ENCODE measurements at regions not wholly inside any gene's neighbourhood (a gene's known extent, or its start where the extent isn't known, plus 50 kb on each side); places are given as distances from the start of the nearest gene placed in this dataset.

- no peak overlapping the region for H3K27ac ChIP-seq (ENCODE audit: low read length)
- H3K27me3 ChIP-seq (ENCODE audit: control insufficient read depth, insufficient read depth, low read length): no peaks in the 10 kb centered on the region
- H3K4me3 ChIP-seq (ENCODE audit: low read depth in 2 of 2, low read length in 2 of 2): no peak overlapping the region
- no TSS peak for BruUV-seq (replicated peaks)
- ChIA-PET CTCF (no interaction called here), POLR2A (no interaction called here)
- TF ChIP-seq, protein P1, sequence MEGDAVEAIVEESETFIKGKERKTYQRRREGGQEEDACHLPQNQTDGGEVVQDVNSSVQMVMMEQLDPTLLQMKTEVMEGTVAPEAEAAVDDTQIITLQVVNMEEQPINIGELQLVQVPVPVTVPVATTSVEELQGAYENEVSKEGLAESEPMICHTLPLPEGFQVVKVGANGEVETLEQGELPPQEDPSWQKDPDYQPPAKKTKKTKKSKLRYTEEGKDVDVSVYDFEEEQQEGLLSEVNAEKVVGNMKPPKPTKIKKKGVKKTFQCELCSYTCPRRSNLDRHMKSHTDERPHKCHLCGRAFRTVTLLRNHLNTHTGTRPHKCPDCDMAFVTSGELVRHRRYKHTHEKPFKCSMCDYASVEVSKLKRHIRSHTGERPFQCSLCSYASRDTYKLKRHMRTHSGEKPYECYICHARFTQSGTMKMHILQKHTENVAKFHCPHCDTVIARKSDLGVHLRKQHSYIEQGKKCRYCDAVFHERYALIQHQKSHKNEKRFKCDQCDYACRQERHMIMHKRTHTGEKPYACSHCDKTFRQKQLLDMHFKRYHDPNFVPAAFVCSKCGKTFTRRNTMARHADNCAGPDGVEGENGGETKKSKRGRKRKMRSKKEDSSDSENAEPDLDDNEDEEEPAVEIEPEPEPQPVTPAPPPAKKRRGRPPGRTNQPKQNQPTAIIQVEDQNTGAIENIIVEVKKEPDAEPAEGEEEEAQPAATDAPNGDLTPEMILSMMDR (IDR thresholded peaks at IDR 0.05): no peak
- TF ChIP-seq TCF7L2 (IDR thresholded peaks at IDR 0.05; ENCODE audit: low read depth, low read length) (no peak), REST (IDR thresholded peaks at IDR 0.05; ENCODE audit: insufficient read depth in 1 of 2, low read depth in 2 of 2, low read length in 1 of 2) (no peak), SIN3A (IDR thresholded peaks at IDR 0.05; ENCODE audit: borderline replicate concordance, insufficient read depth, low read depth, low read length) (no peak)
- H3K9me3 ChIP-seq (ENCODE audit: control insufficient read depth, insufficient read depth, low read depth, low read length): peaks cover 13% of the 10 kb centered on the region; the same call in 1 of the 2 replicates
- ATAC-seq (no peak), DNase-seq (ENCODE audit: low read depth, low spot score) (no peak)
- H3K4me1 ChIP-seq (ENCODE audit: control insufficient read depth, insufficient read depth, low read length): peaks cover 9% of the 10 kb centered on the region; the same call in 1 of the 2 replicates
- intact Hi-C loops (cut with micrococcal nuclease; ENCODE audit: unreplicated experiment): no loop called here
- in situ Hi-C loops (cut with HindIII; ENCODE audit: low pct_unique_long_range_greater_than_20kb, low sequenced_read_pairs): no loop called here
- H3K36me3 ChIP-seq (ENCODE audit: control insufficient read depth, insufficient read depth, low read length): no peaks in the 10 kb centered on the region
These were observed 353.9 kb upstream of the PKN2 start for GRCh38 chr1:88330201-88330600.

DNA sequence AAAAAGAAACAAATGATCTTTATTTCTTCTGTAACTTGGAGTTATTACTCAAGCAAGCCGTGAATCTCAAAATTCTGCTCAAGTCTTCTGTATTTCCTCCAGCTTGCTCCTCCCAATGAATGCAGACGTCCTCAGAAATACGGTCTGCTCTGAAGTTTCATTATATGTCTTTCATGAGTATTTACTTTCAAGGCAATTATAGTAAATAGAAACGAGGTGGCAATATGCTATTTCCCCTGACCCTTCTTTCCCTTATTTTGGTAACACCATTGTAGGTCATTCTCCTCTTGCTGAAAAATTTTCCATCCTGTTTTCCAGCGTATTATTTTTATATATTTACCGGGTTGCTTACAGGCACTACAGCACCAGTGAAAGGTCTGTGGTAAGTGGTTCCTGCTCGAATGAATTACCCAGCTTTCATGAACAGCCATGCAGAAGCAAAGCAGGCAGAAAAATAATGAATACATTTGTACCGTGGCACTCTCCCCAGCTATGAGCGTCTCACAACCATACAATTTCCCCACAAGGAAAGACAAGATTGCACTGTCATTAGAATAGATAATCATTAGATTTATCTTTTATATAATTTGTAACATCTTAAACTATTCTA lies 350.9 kb upstream of the PKN2 start:
- intact Hi-C loops (cut with micrococcal nuclease; ENCODE audit: unreplicated experiment): no loop called here
- no TSS peak for BruUV-seq (replicated peaks)
- ChIA-PET POLR2A (no interaction called here), CTCF (no interaction called here)
- H3K27ac ChIP-seq (ENCODE audit: low read length): no peak overlapping the region
- H3K27me3 ChIP-seq (ENCODE audit: control insufficient read depth, insufficient read depth, low read length): no peaks in the 10 kb centered on the region
- no peak overlapping the region for H3K4me3 ChIP-seq (ENCODE audit: low read depth in 2 of 2, low read length in 2 of 2)
- H3K4me1 ChIP-seq (ENCODE audit: control insufficient read depth, insufficient read depth, low read length): no peaks in the 10 kb centered on the region
- TF ChIP-seq REST (IDR thresholded peaks at IDR 0.05; ENCODE audit: insufficient read depth in 1 of 2, low read depth in 2 of 2, low read length in 1 of 2): no peak
- TF ChIP-seq TCF7L2 (IDR thresholded peaks at IDR 0.05; ENCODE audit: low read depth, low read length): no peak
- no peak for TF ChIP-seq SIN3A (IDR thresholded peaks at IDR 0.05; ENCODE audit: borderline replicate concordance, insufficient read depth, low read depth, low read length)
- no peak for TF ChIP-seq POLR2AphosphoS5 (IDR thresholded peaks at IDR 0.05; ENCODE audit: low read depth, low read length)
- TF ChIP-seq, protein P1 (IDR thresholded peaks at IDR 0.05): no peak
- ATAC-seq (no peak), DNase-seq (ENCODE audit: low read depth, low spot score) (no peak)
- H3K36me3 ChIP-seq (ENCODE audit: control insufficient read depth, insufficient read depth, low read length): no peaks in the 10 kb centered on the region
- peaks cover 6% of the 10 kb centered on the region; the same call in 1 of the 2 replicates for H3K9me3 ChIP-seq (ENCODE audit: control insufficient read depth, insufficient read depth, low read depth, low read length)
- in situ Hi-C loops (cut with HindIII; ENCODE audit: low pct_unique_long_range_greater_than_20kb, low sequenced_read_pairs): no loop called here

Data from Panc1 (cell line).